Middle frontal gyrus (tissue), 1 donor: ENCODE measurements at regions not wholly inside any gene's neighbourhood (a gene's known extent, or its start where the extent isn't known, plus 50 kb on each side); places are given as distances from the start of the nearest gene placed in this dataset.

Experiments used
- DNase-seq: peaks from one replicate; pipeline ENCODE4 v3.0.0-alpha.2; 2015; ENCODE audit warnings: low spot score; ENCODE audit errors: extremely low spot score

GRCh38 chr15:47291767-47292166 is 425.5 kb upstream of the SEMA6D start:
- DNase-seq = no peak

GRCh38 chr15:47292638-47293190 is 424.6 kb upstream of the SEMA6D start:
- no peak for DNase-seq

GRCh38 chr15:47293466-47294162 is 423.7 kb upstream of the SEMA6D start:
- no peak for DNase-seq

- no peak for DNase-seq
Observed at GRCh38 chr15:47294765-47295259, 422.5 kb upstream of the SEMA6D start.

- DNase-seq = no peak
Observed at GRCh38 chr15:47296881-47297280, 420.4 kb upstream of the SEMA6D start.

- no peak for DNase-seq
Observed at GRCh38 chr15:47299846-47300434, 417.4 kb upstream of the SEMA6D start.

GRCh38 chr15:47300596-47300995 is 416.7 kb upstream of the SEMA6D start:
- no peak for DNase-seq

GRCh38 chr15:47301481-47301880 is 415.8 kb upstream of the SEMA6D start:
- DNase-seq = no peak

GRCh38 chr15:47304656-47305055 is 412.6 kb upstream of the SEMA6D start:
- no peak for DNase-seq

- no peak for DNase-seq
Observed at GRCh38 chr15:47312161-47312560, 405.1 kb upstream of the SEMA6D start.

- DNase-seq = no peak
Observed at GRCh38 chr15:47326410-47327333, 390.6 kb upstream of the SEMA6D start.

GRCh38 chr15:47331829-47332393 is 385.4 kb upstream of the SEMA6D start:
- DNase-seq = no peak

GRCh38 chr15:47332481-47332880 is 384.8 kb upstream of the SEMA6D start:
- DNase-seq = no peak

- no peak for DNase-seq
Observed at GRCh38 chr15:47333734-47334133, 383.6 kb upstream of the SEMA6D start.

GRCh38 chr15:47334805-47335535 is 382.3 kb upstream of the SEMA6D start:
- DNase-seq = no peak

GRCh38 chr15:47337106-47337505 is 380.2 kb upstream of the SEMA6D start:
- no peak for DNase-seq

GRCh38 chr15:47337836-47338235 is 379.5 kb upstream of the SEMA6D start:
- DNase-seq = no peak

GRCh38 chr15:47338771-47339170 is 378.5 kb upstream of the SEMA6D start:
- no peak for DNase-seq

- no peak for DNase-seq
Observed at GRCh38 chr15:47339800-47340570, 377.3 kb upstream of the SEMA6D start.

GRCh38 chr15:47340571-47340920 is 376.8 kb upstream of the SEMA6D start:
- no peak for DNase-seq
